D721Med (cell line): ENCODE measurements at regions not wholly inside any gene's neighbourhood (a gene's known extent, or its start where the extent isn't known, plus 50 kb on each side); places are given as distances from the start of the nearest gene placed in this dataset.
A peak's percentile ranks its signal among the peaks of the same experiment; 100 is the strongest.

Source experiments
- DNase-seq: peaks from one replicate; pipeline ENCODE4 v3.0.0; 2011; ENCODE audit warnings: low spot score; ENCODE audit not compliant: insufficient read length
- FAIRE-seq: peaks from 2 replicates; lab custom pipeline; 2011; peaks lifted over from hg19 to GRCh38; lab: Jason Lieb, UNC
- CTCF ChIP-seq: IDR thresholded peaks from 2 replicates; pipeline ENCODE4 v1.5.1; 2012; ENCODE audit warnings: mild to moderate bottlenecking, control low read depth; ENCODE audit not compliant: insufficient read depth; ENCODE audit errors: missing control alignments

- DNase-seq (no peak), FAIRE-seq (no peak)
- peak; percentile 3 for TF ChIP-seq CTCF
Observed at GRCh38 chr7:121449329-121449728, 53.2 kb upstream of the FAM3C start.

GRCh38 chr7:121448429-121448828, 52.3 kb upstream of the FAM3C start:
- no peak for TF ChIP-seq CTCF
- DNase-seq (no peak), FAIRE-seq (no peak)

- TF ChIP-seq CTCF, result no peak
- no peak for DNase-seq
- no peak for FAIRE-seq
Observed at GRCh38 chr7:121447911-121448300, 51.8 kb upstream of the FAM3C start.

GRCh38 chr7:121447243-121447910, 51.3 kb upstream of the FAM3C start:
- FAIRE-seq (no peak), DNase-seq (no peak)
- no peak for TF ChIP-seq CTCF

- TF ChIP-seq CTCF, result no peak
- no peak for FAIRE-seq
- no peak for DNase-seq
Observed at GRCh38 chr7:121446526-121446925, 50.4 kb upstream of the FAM3C start.
